ENCODE measurements at regions not wholly inside any gene's neighbourhood (a gene's known extent, or its start where the extent isn't known, plus 50 kb on each side); places are given as distances from the start of the nearest gene placed in this dataset.

GRCh38 chr10:43901302-43901701 lies 252.6 kb upstream of the ZNF32 start:
- Histone ChIP-seq H3K4me1 (ENCODE audit: control insufficient read depth, insufficient read depth, low read length) (no peaks in the 10 kb centered on the region), H3K27me3 (ENCODE audit: control insufficient read depth, insufficient read depth, low read length) (no peaks in the 10 kb centered on the region; the same call in 1 of the 2 replicates), H3K9me3 (ENCODE audit: control insufficient read depth, insufficient read depth, low read depth, low read length) (no peaks in the 10 kb centered on the region), H3K27ac (ENCODE audit: low read length) (no peak overlapping the region), H3K36me3 (ENCODE audit: control insufficient read depth, insufficient read depth, low read length) (no peaks in the 10 kb centered on the region), H3K4me3 (ENCODE audit: low read depth in 2 of 2, low read length in 2 of 2) (no peak overlapping the region)
- CTCF ChIA-PET, result interaction anchor here (0.6 kb wide), 1 partner anchor 208 kb away, joined by 4 read pairs; no protein-coding TSS in a partner anchor
- no TSS peak for BruUV-seq (replicated peaks)
- in situ Hi-C loops (cut with HindIII; ENCODE audit: low pct_unique_long_range_greater_than_20kb, low sequenced_read_pairs) (no loop called here), intact Hi-C loops (cut with micrococcal nuclease; ENCODE audit: unreplicated experiment) (no loop called here)
- TF ChIP-seq POLR2AphosphoS5 (IDR thresholded peaks at IDR 0.05; ENCODE audit: low read depth, low read length) (no peak), CTCF (IDR thresholded peaks at IDR 0.05) (no peak), SIN3A (IDR thresholded peaks at IDR 0.05; ENCODE audit: borderline replicate concordance, insufficient read depth, low read depth, low read length) (no peak), TCF7L2 (IDR thresholded peaks at IDR 0.05; ENCODE audit: low read depth, low read length) (no peak)
- ATAC-seq (no peak), DNase-seq (ENCODE audit: low read depth, low spot score) (no peak)
- POLR2A ChIA-PET, result no interaction called here

GRCh38 chr10:43900571-43900970 lies 251.9 kb upstream of the ZNF32 start:
- Histone ChIP-seq H3K36me3 (ENCODE audit: control insufficient read depth, insufficient read depth, low read length) (no peaks in the 10 kb centered on the region), H3K27ac (ENCODE audit: low read length) (no peak overlapping the region), H3K27me3 (ENCODE audit: control insufficient read depth, insufficient read depth, low read length) (no peaks in the 10 kb centered on the region; the same call in 1 of the 2 replicates), H3K9me3 (ENCODE audit: control insufficient read depth, insufficient read depth, low read depth, low read length) (no peaks in the 10 kb centered on the region), H3K4me1 (ENCODE audit: control insufficient read depth, insufficient read depth, low read length) (no peaks in the 10 kb centered on the region), H3K4me3 (ENCODE audit: low read depth in 2 of 2, low read length in 2 of 2) (no peak overlapping the region)
- TF ChIP-seq SIN3A (IDR thresholded peaks at IDR 0.05; ENCODE audit: borderline replicate concordance, insufficient read depth, low read depth, low read length), result no peak
- DNase-seq (ENCODE audit: low read depth, low spot score) (no peak), ATAC-seq (no peak)
- no TSS peak for BruUV-seq (replicated peaks)
- ChIA-PET POLR2A (no interaction called here), CTCF (no interaction called here)
- in situ Hi-C loops (cut with HindIII; ENCODE audit: low pct_unique_long_range_greater_than_20kb, low sequenced_read_pairs) (no loop called here), intact Hi-C loops (cut with micrococcal nuclease; ENCODE audit: unreplicated experiment) (no loop called here)

DNA sequence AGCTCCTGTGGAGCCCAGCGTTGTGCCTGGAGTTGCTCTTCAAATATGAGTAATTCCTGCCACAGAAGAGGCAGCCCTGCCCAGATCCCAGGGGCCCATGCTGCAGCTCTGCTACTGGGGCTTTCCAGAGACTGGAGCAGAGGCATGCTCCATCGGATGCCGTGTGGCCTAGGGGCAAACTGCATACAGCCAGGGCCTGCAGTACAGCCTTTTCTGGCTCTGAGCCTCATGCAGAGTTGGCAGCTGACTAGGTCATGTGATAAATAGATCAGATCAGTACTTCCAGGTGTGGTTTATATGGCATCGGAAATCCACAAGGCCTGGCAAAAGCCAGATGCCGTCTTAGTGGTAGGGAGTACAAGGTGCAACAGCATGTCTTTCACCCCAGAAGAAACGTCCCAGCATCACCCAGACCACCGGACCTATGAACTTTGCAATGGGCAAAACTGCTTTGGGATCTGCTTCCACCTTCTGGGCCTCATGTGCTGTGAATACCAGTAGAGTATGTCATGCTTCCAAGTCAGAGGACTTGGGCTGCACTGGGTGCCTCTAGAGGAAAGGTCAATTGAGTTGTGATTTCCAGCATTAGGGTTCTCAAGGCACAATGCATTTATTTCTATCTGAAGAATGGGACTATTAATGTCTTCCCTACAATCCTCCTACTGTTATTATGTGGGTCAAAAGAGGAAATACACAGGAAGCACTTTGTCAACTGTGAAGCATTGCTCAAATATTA lies 250.7 kb upstream of the ZNF32 start:
- BruUV-seq (replicated peaks), result no TSS peak
- ChIA-PET CTCF (no interaction called here), POLR2A (no interaction called here)
- Histone ChIP-seq H3K4me3 (ENCODE audit: low read depth in 2 of 2, low read length in 2 of 2) (no peak overlapping the region), H3K27me3 (ENCODE audit: control insufficient read depth, insufficient read depth, low read length) (no peaks in the 10 kb centered on the region; the same call in 1 of the 2 replicates), H3K27ac (ENCODE audit: low read length) (no peak overlapping the region), H3K4me1 (ENCODE audit: control insufficient read depth, insufficient read depth, low read length) (no peaks in the 10 kb centered on the region), H3K9me3 (ENCODE audit: control insufficient read depth, insufficient read depth, low read depth, low read length) (no peaks in the 10 kb centered on the region), H3K36me3 (ENCODE audit: control insufficient read depth, insufficient read depth, low read length) (no peaks in the 10 kb centered on the region)
- in situ Hi-C loops (cut with HindIII; ENCODE audit: low pct_unique_long_range_greater_than_20kb, low sequenced_read_pairs), result no loop called here
- intact Hi-C loops (cut with micrococcal nuclease; ENCODE audit: unreplicated experiment), result no loop called here
- DNase-seq (ENCODE audit: low read depth, low spot score) (no peak), ATAC-seq (no peak)
- no peak for TF ChIP-seq CTCF (IDR thresholded peaks at IDR 0.05)
- TF ChIP-seq SIN3A (IDR thresholded peaks at IDR 0.05; ENCODE audit: borderline replicate concordance, insufficient read depth, low read depth, low read length), result no peak
- TF ChIP-seq REST (IDR thresholded peaks at IDR 0.05; ENCODE audit: insufficient read depth in 1 of 2, low read depth in 2 of 2, low read length in 1 of 2), result no peak
- TF ChIP-seq POLR2AphosphoS5 (IDR thresholded peaks at IDR 0.05; ENCODE audit: low read depth, low read length), result no peak
- TF ChIP-seq TCF7L2 (IDR thresholded peaks at IDR 0.05; ENCODE audit: low read depth, low read length), result no peak
